PC-9 (cell line): ENCODE measurements at regions not wholly inside any gene's neighbourhood (a gene's known extent, or its start where the extent isn't known, plus 50 kb on each side); places are given as distances from the start of the nearest gene placed in this dataset.

Experiments
- CTCF ChIP-seq: fragments of 200-600 bp; sonication (generic); conservative IDR thresholded peaks from 2 replicates; pipeline ENCODE4 v1.6.1; 2017; ENCODE audit warnings: mixed run types, antibody characterized with exemption, mild to moderate bottlenecking, moderate library complexity
- EZH2 ChIP-seq: fragments of 200-600 bp; sonication (generic); IDR thresholded peaks from 2 replicates; pipeline ENCODE4 v1.8.0; 2017; ENCODE audit warnings: antibody characterized with exemption, low read depth

- TF ChIP-seq CTCF (no peak), EZH2 (no peak)
Measured at GRCh38 chr10:84988011-84988410, 659.6 kb downstream of the CCSER2 start.
